Testis (tissue), 2 donors: ENCODE measurements at regions not wholly inside any gene's neighbourhood (a gene's known extent, or its start where the extent isn't known, plus 50 kb on each side); places are given as distances from the start of the nearest gene placed in this dataset.

Experiments used
- CTCF ChIP-seq, 3 experiments: fragments of 450-650 bp in 2 of 3; fragments of 200-600 bp in 1 of 3; sonication (generic) in 1 of 3; IDR thresholded peaks; one replicate each; pipeline ENCODE4 v1.5.1; 2016 to 2019; ENCODE audit warnings: antibody characterized with exemption in 3 of 3, mild to moderate bottlenecking in 2 of 3, moderate library complexity in 1 of 3
- POLR2A ChIP-seq: fragments of 450-650 bp; IDR thresholded peaks from one replicate; pipeline ENCODE4 v1.6.1; 2017; ENCODE audit warnings: antibody characterized with exemption, mild to moderate bottlenecking, moderate library complexity

GRCh38 chr6:72505446-72505845, 116.4 kb upstream of the KCNQ5 start:
- TF ChIP-seq POLR2A (no peak), CTCF (IDR thresholded peaks at IDR 0.05) (no peak)
